ENCODE measurements at regions not wholly inside any gene's neighbourhood (a gene's known extent, or its start where the extent isn't known, plus 50 kb on each side); places are given as distances from the start of the nearest gene placed in this dataset.

GRCh38 chr6:23534351-23534750 is 591.7 kb upstream of the NRSN1 start:
- TF ChIP-seq EZH2 (IDR thresholded peaks at IDR 0.05; ENCODE audit: borderline replicate concordance, low read depth, low read length, severe bottlenecking) (no peak), CTCF (IDR thresholded peaks at IDR 0.05; ENCODE audit: borderline replicate concordance, extremely low read depth, low read length, poor library complexity, severe bottlenecking) (no peak)

Data from DND-41 (cell line).